ENCODE measurements at regions not wholly inside any gene's neighbourhood (a gene's known extent, or its start where the extent isn't known, plus 50 kb on each side); places are given as distances from the start of the nearest gene placed in this dataset.

- H3K9me3 ChIP-seq (ENCODE audit: low read length), result no peaks in the 10 kb centered on the region
- no peak overlapping the region for H2AFZ ChIP-seq (ENCODE audit: low read length)
- H3K9ac ChIP-seq (ENCODE audit: low read length), result no peak overlapping the region
- DNase-seq, result peak; percentile 59
- POLR2A ChIA-PET (ENCODE audit: unreplicated experiment), result no interaction called here
- ATAC-seq, result no peak
- no peaks in the 10 kb centered on the region for H3K79me2 ChIP-seq (ENCODE audit: low read length)
- no peak overlapping the region for H3K4me3 ChIP-seq (ENCODE audit: low read length)
- BruUV-seq (replicated peaks), result no TSS peak
- H3F3A ChIP-seq (ENCODE audit: low read length, unreplicated experiment), result no peaks in the 10 kb centered on the region
- no peaks in the 10 kb centered on the region for H4K20me1 ChIP-seq (ENCODE audit: low read length)
- no peaks in the 10 kb centered on the region for H3K27me3 ChIP-seq (ENCODE audit: low read length)
- no peaks in the 10 kb centered on the region for H3K36me3 ChIP-seq (ENCODE audit: low read depth, low read length)
- intact Hi-C loops (cut with micrococcal nuclease), result loop anchor here (5.0 kb wide), 2 partner anchors 93 to 642 kb away; no protein-coding TSS in a partner anchor
- peaks cover 39% of the 10 kb centered on the region for H3K4me1 ChIP-seq (ENCODE audit: insufficient read depth, low read length)
- no peak overlapping the region for H3K27ac ChIP-seq (ENCODE audit: low read length)
- no peaks in the 10 kb centered on the region for H3K9me2 ChIP-seq (replicated peaks; ENCODE audit: low read length)
- CTCF ChIA-PET, result no interaction called here
- H3K4me2 ChIP-seq (ENCODE audit: low read length), result peak overlapping the region; percentile 70
- no peak for TF ChIP-seq EZH2 (IDR thresholded peaks at IDR 0.05; ENCODE audit: low read length, unreplicated experiment)
These were observed 90.0 kb upstream of the NAALADL2 start for GRCh38 chr3:174769171-174769570.

- peak overlapping the region; percentile 71 for H3K27ac ChIP-seq (ENCODE audit: low read length)
- no peaks in the 10 kb centered on the region for H3K9me3 ChIP-seq (ENCODE audit: low read length)
- no peaks in the 10 kb centered on the region for H3K36me3 ChIP-seq (ENCODE audit: low read depth, low read length)
- H3K27me3 ChIP-seq (ENCODE audit: low read length), result no peaks in the 10 kb centered on the region
- no peak overlapping the region for H2AFZ ChIP-seq (ENCODE audit: low read length)
- BruUV-seq (replicated peaks), result no TSS peak
- H3K4me1 ChIP-seq (ENCODE audit: insufficient read depth, low read length), result peaks cover 23% of the 10 kb centered on the region
- no peak overlapping the region for H3K9ac ChIP-seq (ENCODE audit: low read length)
- CTCF ChIA-PET, result no interaction called here
- H3K4me3 ChIP-seq (ENCODE audit: low read length), result no peak overlapping the region; the same call in 1 of the 2 replicates
- POLR2A ChIA-PET (ENCODE audit: unreplicated experiment), result no interaction called here
- H3K79me2 ChIP-seq (ENCODE audit: low read length), result no peaks in the 10 kb centered on the region
- DNase-seq, result no peak
- no peak for TF ChIP-seq CTCF (conservative IDR thresholded peaks at IDR 0.05; ENCODE audit: low read depth, low read length)
- no peak for TF ChIP-seq EZH2phosphoT487 (IDR thresholded peaks at IDR 0.05; ENCODE audit: borderline replicate concordance, low read length)
- no peaks in the 10 kb centered on the region for H3K9me2 ChIP-seq (replicated peaks; ENCODE audit: low read length)
- ATAC-seq, result peak; percentile 6
- H3K4me2 ChIP-seq (ENCODE audit: low read length), result peak overlapping the region; percentile 58
- intact Hi-C loops (cut with micrococcal nuclease), result loop anchor here (5.0 kb wide), 2 partner anchors 333 to 352 kb away; no protein-coding TSS in a partner anchor
- no peaks in the 10 kb centered on the region for H4K20me1 ChIP-seq (ENCODE audit: low read length)
- H3F3A ChIP-seq (ENCODE audit: low read length, unreplicated experiment), result no peaks in the 10 kb centered on the region
These were observed 83.5 kb upstream of the NAALADL2 start for GRCh38 chr3:174775603-174776002.

GRCh38 chr3:174776123-174776522 is 83.0 kb upstream of the NAALADL2 start:
- intact Hi-C loops (cut with micrococcal nuclease), result loop anchor here (5.0 kb wide), 2 partner anchors 334 to 351 kb away; no protein-coding TSS in a partner anchor
- no TSS peak for BruUV-seq (replicated peaks)
- no peak overlapping the region for H3K9ac ChIP-seq (ENCODE audit: low read length)

More at GRCh38 chr3:174776123-174776522, 83.0 kb upstream of the NAALADL2 start:
- Histone ChIP-seq H3K9me2 (replicated peaks; ENCODE audit: low read length) (no peaks in the 10 kb centered on the region), H3K4me1 (ENCODE audit: insufficient read depth, low read length) (peaks cover 23% of the 10 kb centered on the region), H3F3A (ENCODE audit: low read length, unreplicated experiment) (no peaks in the 10 kb centered on the region), H3K36me3 (ENCODE audit: low read depth, low read length) (no peaks in the 10 kb centered on the region), H3K27me3 (ENCODE audit: low read length) (no peaks in the 10 kb centered on the region), H2AFZ (ENCODE audit: low read length) (no peak overlapping the region), H4K20me1 (ENCODE audit: low read length) (no peaks in the 10 kb centered on the region), H3K9me3 (ENCODE audit: low read length) (no peaks in the 10 kb centered on the region), H3K79me2 (ENCODE audit: low read length) (no peaks in the 10 kb centered on the region), H3K27ac (ENCODE audit: low read length) (peak overlapping the region; percentile 71), H3K4me2 (ENCODE audit: low read length) (peak overlapping the region; percentile 58), H3K4me3 (ENCODE audit: low read length) (peak overlapping the region; percentile 10)
- ATAC-seq, result peak; percentile 93
- POLR2A ChIA-PET (ENCODE audit: unreplicated experiment), result no interaction called here
- no peak for TF ChIP-seq EZH2phosphoT487 (IDR thresholded peaks at IDR 0.05; ENCODE audit: borderline replicate concordance, low read length)
- TF ChIP-seq CTCF (conservative IDR thresholded peaks at IDR 0.05; ENCODE audit: low read depth, low read length), result no peak
- TF ChIP-seq EZH2 (IDR thresholded peaks at IDR 0.05; ENCODE audit: low read length, unreplicated experiment), result no peak
- DNase-seq, result peak; percentile 90
- CTCF ChIA-PET, result no interaction called here
